Common myeloid progenitor, CD34-positive (primary cell): ENCODE measurements at regions not wholly inside any gene's neighbourhood (a gene's known extent, or its start where the extent isn't known, plus 50 kb on each side); places are given as distances from the start of the nearest gene placed in this dataset.

Source experiments
- CTCF ChIA-PET: fragments of 350-600 bp; sonication (Branson Sonifier 250); formaldehyde crosslinking; loops from one replicate; lab custom pipeline; 2021; ENCODE audit warnings: antibody characterized with exemption; lab: Charles Lee
- POLR2A ChIA-PET: fragments of 350-600 bp; sonication (Branson Sonifier 250); formaldehyde crosslinking; loops from one replicate; lab custom pipeline; 2021; ENCODE audit warnings: antibody characterized with exemption; lab: Charles Lee
- DNase-seq, 3 donors: peaks; one replicate each; pipeline versions ENCODE4 v3.0.0 to v3.0.0-alpha.2; 2013
- H3K27ac ChIP-seq, 2 experiments: 1 replicate in 1 of 2; 2 replicates in 1 of 2; pipeline ENCODE4 v1.7.0; 2013; ENCODE audit warnings: inconsistent platforms in 2 of 2, low read length in 2 of 2, mild to moderate bottlenecking in 2 of 2, low read depth in 1 of 2, moderate library complexity in 1 of 2; ENCODE audit not compliant: severe bottlenecking in 2 of 2, insufficient read depth in 1 of 2, poor library complexity in 1 of 2
- H3K27me3 ChIP-seq, 5 experiments: replicated peaks in 2 of 5; 1 replicate in 3 of 5; 2 replicates in 2 of 5; pipeline versions ENCODE4 v1.6.1 to v1.7.0; 2013; ENCODE audit warnings: low read length in 4 of 5, mild to moderate bottlenecking in 2 of 5, moderate library complexity in 2 of 5, inconsistent platforms in 1 of 5; ENCODE audit not compliant: insufficient read depth in 5 of 5, control insufficient read depth in 4 of 5
- H3K36me3 ChIP-seq, 4 experiments: 1 replicate in 2 of 4; 2 replicates in 2 of 4; pipeline versions ENCODE4 v1.6.1 to v1.7.0; 2013; ENCODE audit warnings: low read length in 3 of 4, control low read depth in 1 of 4, mild to moderate bottlenecking in 1 of 4; ENCODE audit not compliant: control insufficient read depth in 4 of 4, insufficient read depth in 4 of 4
- H3K4me1 ChIP-seq, 4 experiments: 1 replicate in 3 of 4; 2 replicates in 1 of 4; pipeline versions ENCODE4 v1.6.1 to v1.7.1; 2013; ENCODE audit warnings: low read length in 3 of 4, mild to moderate bottlenecking in 3 of 4, control low read depth in 1 of 4, inconsistent platforms in 1 of 4, moderate library complexity in 1 of 4; ENCODE audit not compliant: control insufficient read depth in 4 of 4, insufficient read depth in 4 of 4; ENCODE audit errors: control extremely low read depth in 1 of 4
- H3K4me3 ChIP-seq, 7 experiments: 1 replicate in 4 of 7; 2 replicates in 3 of 7; pipeline versions ENCODE4 v1.5.1 to v1.7.0; 2013; ENCODE audit warnings: mild to moderate bottlenecking in 7 of 7, low read length in 6 of 7, moderate library complexity in 6 of 7, inconsistent platforms in 2 of 7, low read depth in 2 of 7, control low read depth in 1 of 7; ENCODE audit not compliant: insufficient read depth in 4 of 7, control insufficient read depth in 1 of 7; ENCODE audit errors: extremely low read depth in 1 of 7
- H3K9me3 ChIP-seq, 5 experiments: 1 replicate in 4 of 5; 2 replicates in 1 of 5; pipeline versions ENCODE4 v1.6.1 to v1.7.1; 2013; ENCODE audit warnings: low read length in 4 of 5, mild to moderate bottlenecking in 2 of 5, inconsistent platforms in 1 of 5, low read depth in 1 of 5, moderate library complexity in 1 of 5; ENCODE audit not compliant: control insufficient read depth in 4 of 5, insufficient read depth in 2 of 5; ENCODE audit errors: control extremely low read depth in 1 of 5
- WGBS: methylation state at CpG from one replicate; pipeline ENCODE4 v1.1.5; 2013; ENCODE audit not compliant: insufficient coverage; 5-methylcytosine and 5-hydroxymethylcytosine counted together

GRCh38 chr4:62457356-62457755 is 1257.2 kb downstream of the ADGRL3 start:
- H3K4me3 ChIP-seq, result no peak overlapping the region
- H3K4me1 ChIP-seq, result no peaks in the 10 kb centered on the region
- CTCF ChIA-PET, result no interaction called here
- POLR2A ChIA-PET, result no interaction called here
- no peak overlapping the region for H3K27ac ChIP-seq
- DNase-seq, result no peak
- WGBS, result 95% methylated on average over 2 of the region's 5 CpGs
- H3K36me3 ChIP-seq, result no peaks in the 10 kb centered on the region
- H3K27me3 ChIP-seq, result no peaks in the 10 kb centered on the region
- no peaks in the 10 kb centered on the region for H3K9me3 ChIP-seq

GRCh38 chr4:62455871-62456270 is 1255.7 kb downstream of the ADGRL3 start:
- POLR2A ChIA-PET, result no interaction called here
- DNase-seq, result no peak
- H3K27ac ChIP-seq, result no peak overlapping the region

GRCh38 chr4:62454535-62454934 is 1254.4 kb downstream of the ADGRL3 start:
- H3K9me3 ChIP-seq, result no peaks in the 10 kb centered on the region
- WGBS, result 100% methylated on average over 1 of the region's 1 CpG
- H3K27me3 ChIP-seq, result no peaks in the 10 kb centered on the region
- POLR2A ChIA-PET, result no interaction called here
- H3K27ac ChIP-seq, result no peak overlapping the region
- no peaks in the 10 kb centered on the region for H3K36me3 ChIP-seq
- no peak for DNase-seq
- CTCF ChIA-PET, result no interaction called here
- H3K4me1 ChIP-seq, result peaks cover 0 to 2% (median 0%) of the 10 kb centered on the region in 4 experiments
- H3K4me3 ChIP-seq, result no peak overlapping the region

More at GRCh38 chr4:62455871-62456270, 1255.7 kb downstream of the ADGRL3 start:
- H3K9me3 ChIP-seq, result no peaks in the 10 kb centered on the region
- no peaks in the 10 kb centered on the region for H3K36me3 ChIP-seq
- CTCF ChIA-PET, result no interaction called here
- no peak overlapping the region for H3K4me3 ChIP-seq
- H3K27me3 ChIP-seq, result no peaks in the 10 kb centered on the region
- H3K4me1 ChIP-seq, result no peaks in the 10 kb centered on the region

- H3K27ac ChIP-seq, result no peak overlapping the region
- ChIA-PET CTCF (no interaction called here), POLR2A (no interaction called here)
- peaks cover 0 to 2% (median 0%) of the 10 kb centered on the region in 4 experiments for H3K4me1 ChIP-seq
- no peaks in the 10 kb centered on the region for H3K36me3 ChIP-seq
- DNase-seq, result no peak
- no peaks in the 10 kb centered on the region for H3K9me3 ChIP-seq
- no peaks in the 10 kb centered on the region for H3K27me3 ChIP-seq
- H3K4me3 ChIP-seq, result no peak overlapping the region
These were observed 1250.6 kb downstream of the ADGRL3 start for GRCh38 chr4:62450740-62451139.

GRCh38 chr4:62449538-62449937 is 1249.4 kb downstream of the ADGRL3 start:
- WGBS, result no CpG with 5 or more reads among the region's 2 CpGs
- DNase-seq, result peak in 1 of 3 donors; percentile 1
- no peaks in the 10 kb centered on the region for H3K36me3 ChIP-seq
- H3K4me3 ChIP-seq, result no peak overlapping the region
- peaks cover 0 to 2% (median 0%) of the 10 kb centered on the region in 4 experiments for H3K4me1 ChIP-seq
- H3K27ac ChIP-seq, result no peak overlapping the region
- ChIA-PET CTCF (no interaction called here), POLR2A (no interaction called here)
- no peaks in the 10 kb centered on the region for H3K9me3 ChIP-seq
- H3K27me3 ChIP-seq, result no peaks in the 10 kb centered on the region

GRCh38 chr4:62448911-62449310 is 1248.8 kb downstream of the ADGRL3 start:
- Histone ChIP-seq H3K27ac (no peak overlapping the region), H3K27me3 (no peaks in the 10 kb centered on the region), H3K4me1 (peaks cover 0 to 2% (median 0%) of the 10 kb centered on the region in 4 experiments), H3K36me3 (no peaks in the 10 kb centered on the region), H3K4me3 (no peak overlapping the region), H3K9me3 (no peaks in the 10 kb centered on the region)
- CTCF ChIA-PET, result no interaction called here
- no peak for DNase-seq
- POLR2A ChIA-PET, result no interaction called here
- 100% methylated on average over 1 of the region's 2 CpGs for WGBS

- no peak for DNase-seq
- Histone ChIP-seq H3K27me3 (no peaks in the 10 kb centered on the region), H3K4me1 (no peaks in the 10 kb centered on the region), H3K27ac (no peak overlapping the region), H3K36me3 (no peaks in the 10 kb centered on the region), H3K9me3 (peaks cover 0 to 10% (median 4%) of the 10 kb centered on the region in 5 experiments), H3K4me3 (no peak overlapping the region)
- ChIA-PET POLR2A (no interaction called here), CTCF (no interaction called here)
- WGBS, result 94% methylated on average over 2 of the region's 3 CpGs
These were observed 1238.9 kb downstream of the ADGRL3 start for GRCh38 chr4:62439051-62439450.
